Karpas-422 (cell line): ENCODE measurements at regions not wholly inside any gene's neighbourhood (a gene's known extent, or its start where the extent isn't known, plus 50 kb on each side); places are given as distances from the start of the nearest gene placed in this dataset.

Experiments
- DNase-seq: peaks from one replicate; pipeline ENCODE4 v3.0.0-alpha.2; 2015
- H2AFZ ChIP-seq: fragments of 200-600 bp; sonication (generic); 2 replicates; pipeline ENCODE4 v1.6.1; 2014; ENCODE audit warnings: antibody characterized with exemption, low read length, mixed read lengths
- H3K27ac ChIP-seq: fragments of 200-600 bp; sonication (generic); 2 replicates; pipeline ENCODE4 v1.5.1; 2014; ENCODE audit warnings: mild to moderate bottlenecking, low read length, moderate library complexity
- H3K27me3 ChIP-seq: fragments of 200-600 bp; sonication (generic); 2 replicates; pipeline ENCODE4 v1.6.1; 2014; ENCODE audit warnings: low read length, mixed read lengths
- H3K36me3 ChIP-seq: fragments of 200-600 bp; sonication (generic); 2 replicates; pipeline ENCODE4 v1.6.1; 2014; ENCODE audit warnings: low read length, mixed read lengths; ENCODE audit not compliant: insufficient read depth
- H3K4me1 ChIP-seq: fragments of 200-600 bp; sonication (generic); 2 replicates; pipeline ENCODE4 v1.6.1; 2014; ENCODE audit warnings: mild to moderate bottlenecking, low read length, mixed read lengths
- H3K4me2 ChIP-seq: fragments of 200-600 bp; sonication (generic); 2 replicates; pipeline ENCODE4 v1.6.1; 2014; ENCODE audit warnings: low read length, low read depth, mild to moderate bottlenecking; ENCODE audit not compliant: poor library complexity, severe bottlenecking
- H3K4me3 ChIP-seq: fragments of 200-600 bp; sonication (generic); 2 replicates; pipeline ENCODE4 v1.5.1; 2014; ENCODE audit warnings: mild to moderate bottlenecking, antibody characterized with exemption, low read length, mixed read lengths
- H3K79me2 ChIP-seq: fragments of 200-600 bp; sonication (generic); 2 replicates; pipeline ENCODE4 v1.6.1; 2014; ENCODE audit warnings: mild to moderate bottlenecking, low read length, mixed read lengths
- H3K9ac ChIP-seq: fragments of 200-600 bp; sonication (generic); 2 replicates; pipeline ENCODE4 v1.6.0; 2014; ENCODE audit warnings: low read length
- H3K9me2 ChIP-seq: fragments of 200-600 bp; sonication (generic), shearing (Covaris generic); replicated peaks from 2 replicates; pipeline ENCODE4 v1.6.0; 2014; ENCODE audit warnings: mild to moderate bottlenecking, low read length, moderate library complexity; ENCODE audit not compliant: insufficient read depth
- H3K9me3 ChIP-seq: fragments of 300-700, 200-600 bp; sonication (generic); 2 replicates; pipeline ENCODE4 v1.6.1; 2014; ENCODE audit warnings: low read length, mixed read lengths
- H4K20me1 ChIP-seq: fragments of 200-600 bp; sonication (generic); 2 replicates; pipeline ENCODE4 v1.6.1; 2014; ENCODE audit warnings: mild to moderate bottlenecking, antibody characterized with exemption, low read length, low read depth; ENCODE audit not compliant: insufficient read depth

DNA sequence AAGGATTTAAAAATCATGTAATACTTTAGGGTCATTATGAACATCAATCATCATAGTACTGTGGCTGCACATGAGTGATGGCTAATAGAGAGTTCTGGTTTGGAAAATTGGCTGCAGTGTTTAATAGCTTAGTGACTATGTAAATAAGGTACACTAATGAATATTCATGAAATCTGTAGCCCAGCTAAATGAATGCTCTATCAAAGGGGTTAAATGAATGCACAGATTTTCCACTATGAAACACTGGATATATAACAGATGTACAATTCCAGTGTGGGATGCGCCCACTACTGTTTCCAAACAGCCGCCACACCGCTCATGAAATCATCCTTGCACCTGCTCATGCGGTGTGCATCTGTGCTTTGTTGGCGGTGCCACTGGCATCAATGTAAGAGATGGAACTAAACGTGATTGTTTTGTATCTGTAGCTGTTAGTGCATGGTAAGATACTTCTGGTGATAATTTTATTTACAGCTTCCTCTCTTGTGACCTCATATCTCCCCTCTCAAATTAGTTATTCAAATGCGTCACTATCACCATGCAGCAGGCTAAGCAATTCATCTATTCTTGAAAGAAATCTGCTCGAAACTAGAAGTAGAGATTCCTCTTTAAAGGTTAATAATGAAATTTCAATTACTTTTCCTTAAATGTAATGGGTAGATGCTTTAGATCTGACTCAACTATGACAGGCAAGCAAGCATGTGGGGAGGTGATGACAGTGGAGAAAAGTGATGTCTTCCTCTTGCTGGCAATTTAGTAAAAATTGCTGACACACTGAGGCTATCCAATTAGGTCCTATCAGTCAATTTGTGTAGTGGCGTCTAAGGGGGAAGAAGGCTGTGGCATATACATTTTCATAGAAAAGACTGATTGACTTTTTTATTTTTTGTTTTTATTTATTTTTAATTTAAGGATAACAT, 433.6 kb downstream of the AEBP2 start:
- no peaks in the 10 kb centered on the region for H3K9me2 ChIP-seq
- no peak for DNase-seq
- no peak overlapping the region for H3K27ac ChIP-seq
- H3K36me3 ChIP-seq, result no peaks in the 10 kb centered on the region
- no peaks in the 10 kb centered on the region for H4K20me1 ChIP-seq
- no peaks in the 10 kb centered on the region for H3K4me1 ChIP-seq
- no peaks in the 10 kb centered on the region for H3K27me3 ChIP-seq
- H3K4me2 ChIP-seq, result no peak overlapping the region
- H3K9me3 ChIP-seq, result no peaks in the 10 kb centered on the region
- H3K9ac ChIP-seq, result no peak overlapping the region
- H3K79me2 ChIP-seq, result no peaks in the 10 kb centered on the region
- no peak overlapping the region for H2AFZ ChIP-seq
- no peak overlapping the region for H3K4me3 ChIP-seq

DNA sequence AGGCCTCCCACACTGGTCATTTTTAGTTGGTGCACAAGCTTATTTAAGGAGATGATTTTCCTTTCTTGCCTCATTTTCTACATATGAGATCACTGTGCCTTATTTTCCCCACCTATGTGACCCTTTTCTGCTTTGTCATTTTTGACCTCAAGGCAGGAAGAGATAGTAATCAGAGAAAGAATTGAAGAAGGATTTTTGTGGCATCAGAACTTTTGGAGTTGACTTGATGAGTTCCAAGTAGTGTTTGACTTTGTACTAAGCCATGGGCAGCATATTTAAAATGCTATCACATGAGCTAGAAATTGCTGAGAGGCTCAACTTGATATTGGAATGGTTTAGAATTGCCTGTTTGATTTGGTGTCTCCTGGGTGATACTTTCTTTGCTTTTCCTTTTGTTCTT, 440.8 kb downstream of the AEBP2 start:
- Histone ChIP-seq H3K36me3 (no peaks in the 10 kb centered on the region), H2AFZ (no peak overlapping the region), H3K27ac (no peak overlapping the region), H3K9ac (no peak overlapping the region), H3K9me2 (no peaks in the 10 kb centered on the region), H3K9me3 (no peaks in the 10 kb centered on the region), H3K4me3 (no peak overlapping the region), H3K4me1 (no peaks in the 10 kb centered on the region), H3K27me3 (no peaks in the 10 kb centered on the region), H3K4me2 (no peak overlapping the region), H4K20me1 (no peaks in the 10 kb centered on the region), H3K79me2 (no peaks in the 10 kb centered on the region)
- DNase-seq, result no peak

DNA sequence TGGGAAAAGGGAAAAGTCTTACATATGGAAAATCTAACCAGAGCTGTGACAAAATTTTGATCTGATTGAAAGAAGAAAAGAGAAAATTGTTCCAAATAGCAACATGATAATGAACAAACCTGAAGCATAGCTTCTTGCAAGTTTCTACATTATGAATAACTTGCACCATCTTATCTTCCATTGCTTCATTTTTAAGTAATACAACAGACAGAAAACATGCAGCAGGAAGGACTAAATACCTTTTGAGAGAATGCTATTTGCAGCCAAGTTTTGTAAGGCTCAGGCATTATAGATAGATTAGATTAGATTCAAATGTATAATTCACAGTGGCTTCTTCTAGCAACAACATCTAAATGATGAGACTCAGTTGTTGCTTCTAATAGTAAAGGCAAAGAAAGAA, 441.4 kb downstream of the AEBP2 start:
- Histone ChIP-seq H3K4me2 (no peak overlapping the region), H3K9me2 (no peaks in the 10 kb centered on the region), H3K4me1 (no peaks in the 10 kb centered on the region), H2AFZ (no peak overlapping the region), H4K20me1 (no peaks in the 10 kb centered on the region), H3K9me3 (no peaks in the 10 kb centered on the region), H3K9ac (no peak overlapping the region), H3K79me2 (no peaks in the 10 kb centered on the region), H3K36me3 (no peaks in the 10 kb centered on the region), H3K27me3 (no peaks in the 10 kb centered on the region), H3K4me3 (no peak overlapping the region), H3K27ac (no peak overlapping the region)
- no peak for DNase-seq

DNA sequence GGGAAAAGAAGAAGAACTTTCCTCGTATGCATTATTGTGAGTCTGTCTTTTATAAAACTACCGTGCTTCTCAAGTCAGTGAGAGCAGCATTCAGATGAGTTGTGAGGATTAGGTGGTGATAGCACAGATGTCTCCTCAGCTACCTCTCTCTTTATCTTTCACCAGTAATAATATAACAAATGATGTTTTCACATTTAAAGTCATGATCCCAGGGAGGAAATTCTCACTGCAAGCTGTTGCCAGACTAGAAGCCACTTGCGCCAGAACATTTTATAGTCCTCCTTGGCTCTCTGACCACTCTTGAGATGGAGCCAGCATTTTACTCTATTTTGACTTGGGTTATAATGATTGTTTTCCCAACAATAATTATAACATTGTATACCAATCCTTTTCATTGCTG, 443.1 kb downstream of the AEBP2 start:
- Histone ChIP-seq H3K36me3 (no peaks in the 10 kb centered on the region), H3K9me2 (no peaks in the 10 kb centered on the region), H3K27me3 (no peaks in the 10 kb centered on the region), H3K9me3 (no peaks in the 10 kb centered on the region), H3K4me3 (no peak overlapping the region), H4K20me1 (no peaks in the 10 kb centered on the region), H3K4me2 (no peak overlapping the region), H2AFZ (no peak overlapping the region), H3K4me1 (no peaks in the 10 kb centered on the region), H3K79me2 (no peaks in the 10 kb centered on the region), H3K9ac (no peak overlapping the region), H3K27ac (no peak overlapping the region)
- no peak for DNase-seq

DNA sequence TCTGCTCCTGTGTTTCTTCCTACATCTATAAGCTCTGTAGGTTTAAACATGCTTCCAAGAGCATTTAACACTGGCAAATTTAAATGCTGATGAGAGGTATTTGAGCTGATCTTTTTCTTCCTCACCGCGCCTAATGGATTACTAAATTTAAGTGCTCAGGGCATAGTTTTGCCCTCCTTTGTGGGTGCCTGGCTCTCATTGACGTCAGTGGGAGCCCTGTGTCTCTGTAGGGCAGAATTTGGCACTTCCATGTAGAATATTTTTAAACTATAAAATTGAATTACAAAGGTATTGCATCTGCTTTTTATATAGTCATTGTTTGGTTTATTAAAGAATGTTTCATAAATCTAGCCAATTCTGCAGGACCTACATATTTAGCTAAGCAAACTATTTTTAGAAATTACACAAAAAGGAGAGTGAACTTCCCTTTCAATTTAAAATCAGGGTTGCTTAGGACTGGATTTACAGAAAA, 444.8 kb downstream of the AEBP2 start:
- no peak for DNase-seq

DNA sequence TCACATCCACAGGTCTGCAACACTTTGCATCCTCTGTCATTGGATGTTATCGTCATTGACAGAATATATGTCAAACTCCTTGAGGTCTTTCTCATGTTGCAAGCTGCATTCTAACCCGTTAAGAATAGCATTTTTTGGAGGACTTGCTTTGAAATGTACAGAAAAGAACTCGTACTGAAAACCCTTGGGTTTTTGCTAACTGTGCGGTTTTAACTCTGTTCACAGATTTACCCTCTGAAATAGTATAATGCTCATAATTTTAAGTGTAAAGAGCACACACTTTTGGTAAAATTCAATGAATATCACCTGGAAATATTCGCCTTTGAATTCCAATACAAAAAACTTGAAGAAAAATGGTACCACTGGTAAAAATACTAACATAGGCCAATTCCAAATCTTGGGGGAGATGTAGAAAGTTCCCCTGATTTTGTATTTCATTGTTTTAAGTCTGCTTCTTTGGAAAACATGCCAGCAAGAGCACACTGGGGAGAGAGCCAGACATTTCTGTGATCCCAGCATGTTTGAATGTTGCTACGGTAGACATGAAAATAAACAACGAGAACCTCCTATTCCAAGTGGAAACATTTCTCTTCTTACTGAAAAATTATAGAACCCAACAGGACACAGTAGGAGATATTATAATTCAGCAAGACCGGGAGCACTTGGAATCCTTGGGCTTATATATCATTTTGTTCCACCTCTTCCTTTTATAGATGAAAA, 446.0 kb downstream of the AEBP2 start:
- H3K4me2 ChIP-seq, result no peak overlapping the region
- H3K9me3 ChIP-seq, result no peaks in the 10 kb centered on the region
- H3K27ac ChIP-seq, result no peak overlapping the region
- no peak overlapping the region for H2AFZ ChIP-seq
- H4K20me1 ChIP-seq, result no peaks in the 10 kb centered on the region
- H3K4me3 ChIP-seq, result no peak overlapping the region
- H3K9me2 ChIP-seq, result no peaks in the 10 kb centered on the region
- no peaks in the 10 kb centered on the region for H3K27me3 ChIP-seq
- no peak for DNase-seq
- no peaks in the 10 kb centered on the region for H3K4me1 ChIP-seq
- no peaks in the 10 kb centered on the region for H3K79me2 ChIP-seq
- H3K9ac ChIP-seq, result no peak overlapping the region
- H3K36me3 ChIP-seq, result no peaks in the 10 kb centered on the region

More for the DNA sequence above, 444.8 kb downstream of the AEBP2 start:
- no peak overlapping the region for H3K4me2 ChIP-seq
- no peaks in the 10 kb centered on the region for H4K20me1 ChIP-seq
- H3K9me2 ChIP-seq, result no peaks in the 10 kb centered on the region
- no peak overlapping the region for H2AFZ ChIP-seq
- H3K27me3 ChIP-seq, result no peaks in the 10 kb centered on the region
- H3K27ac ChIP-seq, result no peak overlapping the region
- no peaks in the 10 kb centered on the region for H3K9me3 ChIP-seq
- no peak overlapping the region for H3K4me3 ChIP-seq
- H3K79me2 ChIP-seq, result no peaks in the 10 kb centered on the region
- H3K4me1 ChIP-seq, result no peaks in the 10 kb centered on the region
- H3K36me3 ChIP-seq, result no peaks in the 10 kb centered on the region
- H3K9ac ChIP-seq, result no peak overlapping the region

DNA sequence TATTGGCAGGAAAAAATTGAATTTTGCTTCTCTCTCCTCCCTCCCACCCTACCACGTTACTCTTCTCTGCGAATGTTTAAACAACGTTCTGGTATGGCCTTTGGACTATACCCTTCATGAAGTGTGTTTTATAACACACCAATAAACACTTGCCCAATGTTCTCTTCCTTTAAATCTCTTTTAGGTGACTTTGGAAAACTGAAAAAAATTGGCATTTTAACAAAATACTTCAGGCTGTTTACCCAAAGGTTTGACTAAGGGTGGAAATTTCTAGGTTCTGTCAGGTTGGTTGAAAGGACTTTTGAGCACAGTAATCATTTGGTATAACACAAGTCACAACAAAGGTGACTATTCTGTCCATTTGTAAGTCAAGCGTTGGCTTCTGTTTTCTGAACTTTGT, 446.8 kb downstream of the AEBP2 start:
- no peaks in the 10 kb centered on the region for H4K20me1 ChIP-seq
- DNase-seq, result no peak
- H3K79me2 ChIP-seq, result no peaks in the 10 kb centered on the region
- H3K4me3 ChIP-seq, result no peak overlapping the region
- no peak overlapping the region for H2AFZ ChIP-seq
- H3K27ac ChIP-seq, result no peak overlapping the region
- no peaks in the 10 kb centered on the region for H3K36me3 ChIP-seq
- no peaks in the 10 kb centered on the region for H3K9me3 ChIP-seq
- H3K9me2 ChIP-seq, result no peaks in the 10 kb centered on the region
- no peaks in the 10 kb centered on the region for H3K27me3 ChIP-seq
- H3K4me2 ChIP-seq, result no peak overlapping the region
- no peaks in the 10 kb centered on the region for H3K4me1 ChIP-seq
- H3K9ac ChIP-seq, result no peak overlapping the region

DNA sequence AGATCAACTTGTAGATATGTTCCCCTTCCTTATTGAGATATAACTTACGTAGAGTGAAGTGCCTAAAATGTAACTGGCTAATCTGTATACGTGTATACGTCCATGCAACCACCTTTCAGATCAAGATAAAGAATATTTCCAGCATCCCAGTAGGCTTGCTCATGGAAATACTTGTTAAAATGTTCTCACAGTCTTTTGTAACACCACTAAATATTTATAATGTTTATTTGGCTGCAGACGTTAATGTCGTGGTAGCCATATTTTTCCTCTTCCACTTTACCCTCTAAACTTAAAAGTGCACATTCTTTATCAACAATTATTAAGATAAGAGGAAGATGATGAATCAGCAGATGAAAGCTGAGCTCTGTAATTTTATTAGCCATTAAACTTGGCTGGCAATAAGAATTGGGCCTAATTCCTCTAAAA, 447.4 kb downstream of the AEBP2 start:
- Histone ChIP-seq H3K9ac (no peak overlapping the region), H3K4me2 (no peak overlapping the region), H3K9me3 (no peaks in the 10 kb centered on the region), H4K20me1 (no peaks in the 10 kb centered on the region), H3K4me3 (no peak overlapping the region), H3K27ac (no peak overlapping the region), H3K9me2 (no peaks in the 10 kb centered on the region), H3K79me2 (no peaks in the 10 kb centered on the region), H3K27me3 (no peaks in the 10 kb centered on the region), H2AFZ (no peak overlapping the region), H3K36me3 (no peaks in the 10 kb centered on the region), H3K4me1 (no peaks in the 10 kb centered on the region)
- no peak for DNase-seq
